ENCODE measurements at regions not wholly inside any gene's neighbourhood (a gene's known extent, or its start where the extent isn't known, plus 50 kb on each side); places are given as distances from the start of the nearest gene placed in this dataset.

DNA sequence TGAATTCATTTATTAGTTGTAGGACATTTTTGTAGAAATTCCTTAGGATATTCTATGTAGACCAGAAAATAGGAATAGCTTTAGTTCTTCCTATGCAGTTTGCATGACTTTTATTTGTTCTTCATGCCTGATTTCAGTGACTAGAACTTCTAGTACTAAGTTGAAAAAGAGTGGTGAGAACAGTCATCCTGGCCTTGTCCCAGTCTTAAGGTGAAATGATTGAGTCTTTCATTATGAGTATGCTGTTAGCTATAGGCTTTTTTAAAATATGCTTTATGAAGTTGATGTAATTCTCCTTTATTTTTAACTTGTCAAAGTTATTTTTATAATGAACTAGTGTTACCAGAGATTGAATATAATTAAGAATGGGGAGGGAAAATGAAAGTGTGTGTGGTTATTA lies 690.1 kb upstream of the KLHL1 start:
- Histone ChIP-seq H3K36me3 (ENCODE audit: insufficient read depth in 1 of 2, low read depth in 1 of 2) (no peaks in the 10 kb centered on the region), H3K4me3 (no peak overlapping the region), H3K27ac (no peak overlapping the region), H3K9me3 (no peaks in the 10 kb centered on the region), H3K27me3 (ENCODE audit: insufficient read depth in 3 of 3, low read length in 2 of 3) (no peaks in the 10 kb centered on the region), H3K4me1 (no peaks in the 10 kb centered on the region)
- no peak for DNase-seq
- ATAC-seq: no peak
- intact Hi-C loops (cut with DNase I): no loop called here
- TF ChIP-seq, protein P1, sequence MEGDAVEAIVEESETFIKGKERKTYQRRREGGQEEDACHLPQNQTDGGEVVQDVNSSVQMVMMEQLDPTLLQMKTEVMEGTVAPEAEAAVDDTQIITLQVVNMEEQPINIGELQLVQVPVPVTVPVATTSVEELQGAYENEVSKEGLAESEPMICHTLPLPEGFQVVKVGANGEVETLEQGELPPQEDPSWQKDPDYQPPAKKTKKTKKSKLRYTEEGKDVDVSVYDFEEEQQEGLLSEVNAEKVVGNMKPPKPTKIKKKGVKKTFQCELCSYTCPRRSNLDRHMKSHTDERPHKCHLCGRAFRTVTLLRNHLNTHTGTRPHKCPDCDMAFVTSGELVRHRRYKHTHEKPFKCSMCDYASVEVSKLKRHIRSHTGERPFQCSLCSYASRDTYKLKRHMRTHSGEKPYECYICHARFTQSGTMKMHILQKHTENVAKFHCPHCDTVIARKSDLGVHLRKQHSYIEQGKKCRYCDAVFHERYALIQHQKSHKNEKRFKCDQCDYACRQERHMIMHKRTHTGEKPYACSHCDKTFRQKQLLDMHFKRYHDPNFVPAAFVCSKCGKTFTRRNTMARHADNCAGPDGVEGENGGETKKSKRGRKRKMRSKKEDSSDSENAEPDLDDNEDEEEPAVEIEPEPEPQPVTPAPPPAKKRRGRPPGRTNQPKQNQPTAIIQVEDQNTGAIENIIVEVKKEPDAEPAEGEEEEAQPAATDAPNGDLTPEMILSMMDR (IDR thresholded peaks at IDR 0.05): no peak

DNA sequence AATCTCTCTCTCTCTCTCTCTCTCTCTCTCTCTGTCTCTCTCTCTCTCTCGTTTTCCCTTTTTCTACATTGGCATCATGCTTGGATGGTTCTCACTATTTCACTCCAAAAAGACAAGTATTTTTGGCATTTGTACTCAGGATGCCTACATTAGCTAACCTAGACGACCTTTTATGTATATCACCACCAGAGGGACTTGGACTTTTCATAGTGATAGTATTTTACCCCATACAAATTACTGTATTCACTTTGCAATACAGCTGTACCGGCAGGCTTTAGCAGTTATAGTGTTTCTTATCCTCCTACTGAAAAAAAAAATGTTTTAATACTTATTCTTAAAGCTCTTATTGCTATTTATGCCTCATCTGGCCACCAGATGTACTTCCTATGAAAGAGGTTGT lies 687.2 kb upstream of the KLHL1 start:
- H3K9me3 ChIP-seq: no peaks in the 10 kb centered on the region
- TF ChIP-seq, protein P1 (IDR thresholded peaks at IDR 0.05): no peak
- DNase-seq: no peak
- no peak overlapping the region for H3K4me3 ChIP-seq
- no peaks in the 10 kb centered on the region for H3K4me1 ChIP-seq
- intact Hi-C loops (cut with DNase I): no loop called here
- H3K36me3 ChIP-seq (ENCODE audit: insufficient read depth in 1 of 2, low read depth in 1 of 2): no peaks in the 10 kb centered on the region
- WGBS, 3 donors: 38 to 45% (median 44%) methylated on average over 3 of the region's 3 CpGs
- no peak overlapping the region for H3K27ac ChIP-seq
- no peak for ATAC-seq
- H3K27me3 ChIP-seq (ENCODE audit: insufficient read depth in 3 of 3, low read length in 2 of 3): no peaks in the 10 kb centered on the region

DNA sequence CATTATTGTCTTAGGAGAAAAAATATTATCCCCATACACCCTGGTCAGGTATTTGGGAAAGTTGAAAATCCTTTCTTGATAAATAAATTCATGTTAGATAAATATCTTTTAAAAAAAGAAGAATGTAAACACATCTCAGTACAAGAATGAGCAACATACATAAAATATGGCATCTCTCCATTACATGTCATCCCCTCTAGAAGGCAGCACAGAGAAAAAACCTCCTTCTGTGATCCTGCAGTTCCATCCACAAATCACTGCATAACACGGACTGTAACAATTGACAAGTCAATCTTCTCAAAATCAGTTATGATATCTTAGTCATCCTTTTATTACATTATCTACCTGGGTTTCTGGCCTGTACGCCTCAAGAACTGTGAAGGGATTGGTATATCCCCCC lies 683.9 kb upstream of the KLHL1 start:
- H3K36me3 ChIP-seq (ENCODE audit: insufficient read depth in 1 of 2, low read depth in 1 of 2): no peaks in the 10 kb centered on the region
- H3K9me3 ChIP-seq: no peaks in the 10 kb centered on the region
- H3K27ac ChIP-seq: no peak overlapping the region
- DNase-seq (no peak), ATAC-seq (no peak)
- H3K4me3 ChIP-seq: no peak overlapping the region
- 87 to 96% (median 91%) methylated on average over 2 of the region's 2 CpGs for WGBS, 3 donors
- no peaks in the 10 kb centered on the region for H3K27me3 ChIP-seq (ENCODE audit: insufficient read depth in 3 of 3, low read length in 2 of 3)
- intact Hi-C loops (cut with DNase I): no loop called here
- TF ChIP-seq, protein P1 (IDR thresholded peaks at IDR 0.05): no peak
- H3K4me1 ChIP-seq: no peaks in the 10 kb centered on the region

DNA sequence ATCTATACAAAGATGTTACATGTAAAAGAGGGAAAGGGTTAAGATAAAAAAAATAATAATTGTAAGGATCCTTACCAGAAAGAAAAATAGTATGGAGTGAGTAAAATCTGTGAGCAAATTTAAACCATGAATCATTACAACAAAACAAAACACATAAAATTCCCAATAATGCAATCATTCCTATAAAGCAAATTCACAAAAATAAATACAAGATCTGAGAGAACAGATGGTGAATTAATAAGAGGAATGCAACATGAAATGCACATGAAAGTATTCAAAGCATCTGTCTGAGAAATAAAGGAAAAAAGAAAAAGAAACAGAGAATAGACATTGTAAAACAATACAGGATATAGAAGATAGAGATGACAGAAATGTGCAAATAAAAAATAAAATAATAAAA lies 681.5 kb upstream of the KLHL1 start:
- Histone ChIP-seq H3K27ac (no peak overlapping the region), H3K9me3 (no peaks in the 10 kb centered on the region), H3K36me3 (ENCODE audit: insufficient read depth in 1 of 2, low read depth in 1 of 2) (no peaks in the 10 kb centered on the region), H3K4me1 (no peaks in the 10 kb centered on the region), H3K4me3 (no peak overlapping the region), H3K27me3 (ENCODE audit: insufficient read depth in 3 of 3, low read length in 2 of 3) (no peaks in the 10 kb centered on the region)
- TF ChIP-seq, protein P1 (IDR thresholded peaks at IDR 0.05): no peak
- intact Hi-C loops (cut with DNase I): no loop called here
- ATAC-seq: no peak
- DNase-seq: no peak

DNA sequence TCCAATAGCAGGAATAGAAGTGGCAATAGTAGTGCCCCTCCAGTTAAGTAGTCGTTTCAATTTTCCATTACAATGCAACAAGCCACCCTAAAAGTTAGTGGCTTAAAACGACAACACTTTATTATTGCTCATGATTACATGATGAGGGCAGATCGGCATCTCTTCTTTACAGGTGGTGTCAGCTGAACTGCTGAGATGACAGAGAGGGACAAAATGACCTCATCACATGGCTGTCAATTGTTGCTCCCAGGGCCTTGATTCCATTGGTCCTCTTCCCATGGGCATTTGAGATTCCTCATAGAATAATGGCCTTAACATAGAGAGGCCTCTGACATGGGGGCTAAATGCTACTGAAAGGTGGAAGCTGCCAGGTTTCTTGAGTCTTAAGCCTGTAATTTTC lies 679.8 kb upstream of the KLHL1 start:
- DNase-seq: no peak
- Histone ChIP-seq H3K27ac (no peak overlapping the region), H3K36me3 (ENCODE audit: insufficient read depth in 1 of 2, low read depth in 1 of 2) (no peaks in the 10 kb centered on the region), H3K9me3 (no peaks in the 10 kb centered on the region), H3K4me3 (no peak overlapping the region), H3K27me3 (ENCODE audit: insufficient read depth in 3 of 3, low read length in 2 of 3) (no peaks in the 10 kb centered on the region), H3K4me1 (no peaks in the 10 kb centered on the region)
- no peak for ATAC-seq
- 63 to 67% (median 66%) methylated on average over 3 of the region's 3 CpGs for WGBS, 3 donors
- TF ChIP-seq, protein P1 (IDR thresholded peaks at IDR 0.05): no peak
- intact Hi-C loops (cut with DNase I): no loop called here
